LoVo (cell line): ENCODE measurements at regions not wholly inside any gene's neighbourhood (a gene's known extent, or its start where the extent isn't known, plus 50 kb on each side); places are given as distances from the start of the nearest gene placed in this dataset.
"Not testable (repeated sequence)": the region's sequence is repeated elsewhere in the genome, so short reads cannot be mapped to it uniquely, and the experiment has no call there.

Source experiments
- DNase-seq: peaks from one replicate; pipeline ENCODE4 v3.0.0-alpha.2; 2016; ENCODE audit warnings: low spot score

DNA sequence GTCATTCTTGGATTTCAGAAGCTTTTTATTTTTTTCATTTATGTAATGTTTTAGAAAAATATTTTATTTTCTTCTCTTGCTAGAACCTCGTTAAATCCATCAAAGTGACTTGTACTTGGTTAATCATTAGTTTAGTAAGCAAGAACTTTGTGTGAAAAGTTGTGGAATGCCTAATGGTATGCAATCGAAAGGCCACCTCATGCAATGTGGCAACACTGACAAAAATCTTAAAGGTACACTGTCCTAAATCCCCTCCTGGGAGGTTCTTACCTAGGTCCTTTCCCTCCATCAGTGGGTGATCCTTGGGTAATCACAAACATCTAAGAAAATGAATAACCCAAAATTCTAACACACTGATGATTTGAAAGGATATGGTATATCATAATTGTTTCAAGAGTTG lies 304.2 kb downstream of the DNAH5 start:
- DNase-seq = no peak

GRCh38 chr5:13632676-13633075 lies 311.8 kb downstream of the DNAH5 start:
- DNase-seq = no peak

- DNase-seq = no peak
Measured at GRCh38 chr5:13629218-13629617, 315.3 kb downstream of the DNAH5 start.

DNA sequence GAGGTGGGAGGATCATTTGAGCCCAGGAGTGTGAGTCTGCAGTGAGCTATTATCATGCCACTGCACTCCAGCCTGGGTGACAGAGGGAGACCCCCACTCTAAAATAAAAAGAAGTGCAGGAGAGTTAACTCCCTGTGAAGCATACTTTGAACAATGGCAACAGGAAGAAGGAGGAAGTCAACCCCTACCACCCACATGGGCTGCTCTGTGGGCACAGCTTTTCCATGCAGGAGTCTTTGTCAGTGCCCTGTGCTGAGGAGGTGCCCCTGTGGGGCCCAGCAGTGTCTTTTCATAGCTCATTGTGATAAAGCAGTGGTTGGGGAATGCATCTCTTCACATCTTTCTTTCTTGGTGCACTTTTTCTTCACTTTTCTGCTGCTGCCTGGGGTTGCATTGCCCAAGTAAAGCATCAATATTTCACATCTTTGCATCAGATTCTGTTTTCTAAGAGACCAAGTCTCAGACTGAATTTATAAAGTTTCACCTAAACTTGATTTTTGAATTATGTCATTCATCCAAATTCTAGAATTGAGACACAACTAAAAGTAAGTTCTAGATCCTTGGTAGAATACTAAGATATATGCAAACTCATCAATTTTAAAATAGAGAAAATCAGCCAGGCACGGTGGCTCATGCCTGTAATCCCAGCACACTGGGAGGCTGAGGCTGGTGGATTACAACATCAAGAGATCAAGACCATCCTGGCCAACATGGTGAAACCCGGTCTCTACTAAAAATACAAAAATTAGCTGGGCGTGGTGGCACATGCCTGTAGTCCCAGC lies 316.6 kb downstream of the DNAH5 start:
- no peak for DNase-seq

- no peak for DNase-seq
Measured at GRCh38 chr5:13625616-13626198, 318.8 kb downstream of the DNAH5 start.

DNA sequence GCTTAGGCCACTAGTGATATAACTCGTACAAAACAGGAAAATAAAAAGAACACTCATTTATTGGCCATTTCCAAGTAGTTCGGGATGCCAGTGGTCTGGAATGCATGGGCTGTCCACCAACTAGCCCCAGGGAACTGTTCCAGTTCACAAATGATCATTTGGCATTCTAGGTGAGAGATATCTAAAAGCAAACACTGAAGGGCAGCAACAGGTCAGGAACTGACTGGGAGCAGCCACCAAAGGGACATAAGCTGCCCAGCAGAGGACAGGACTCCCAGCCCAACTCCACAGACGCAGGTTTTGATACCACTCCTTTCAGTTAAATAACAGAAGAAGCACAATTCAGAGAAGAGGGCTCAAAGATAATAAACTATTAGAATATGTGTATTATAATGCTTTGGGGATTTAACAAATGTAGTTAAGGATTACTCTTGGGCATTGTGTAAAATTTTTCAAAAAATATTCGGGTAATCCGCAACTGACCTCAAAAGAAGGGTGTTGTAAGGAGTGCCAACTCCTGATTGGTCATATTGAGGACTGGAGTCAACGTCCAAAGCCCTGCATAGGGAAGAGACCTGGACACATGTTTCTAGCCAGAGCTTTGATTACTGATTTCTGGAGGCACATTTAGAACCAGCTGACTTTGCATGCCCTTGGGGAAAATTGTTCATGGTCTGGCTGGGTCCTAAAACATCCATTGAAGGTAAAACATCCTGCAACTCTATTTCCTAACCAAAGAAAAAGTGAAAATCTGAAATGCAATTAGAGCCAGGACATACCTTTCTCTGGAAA lies 320.0 kb downstream of the DNAH5 start:
- DNase-seq = no peak

GRCh38 chr5:13613621-13614020 lies 330.9 kb downstream of the DNAH5 start:
- DNase-seq = no peak

- no peak for DNase-seq
Measured at GRCh38 chr5:13611604-13612003, 332.9 kb downstream of the DNAH5 start.

GRCh38 chr5:13609504-13609903 lies 335.0 kb downstream of the DNAH5 start:
- DNase-seq = no peak

DNA sequence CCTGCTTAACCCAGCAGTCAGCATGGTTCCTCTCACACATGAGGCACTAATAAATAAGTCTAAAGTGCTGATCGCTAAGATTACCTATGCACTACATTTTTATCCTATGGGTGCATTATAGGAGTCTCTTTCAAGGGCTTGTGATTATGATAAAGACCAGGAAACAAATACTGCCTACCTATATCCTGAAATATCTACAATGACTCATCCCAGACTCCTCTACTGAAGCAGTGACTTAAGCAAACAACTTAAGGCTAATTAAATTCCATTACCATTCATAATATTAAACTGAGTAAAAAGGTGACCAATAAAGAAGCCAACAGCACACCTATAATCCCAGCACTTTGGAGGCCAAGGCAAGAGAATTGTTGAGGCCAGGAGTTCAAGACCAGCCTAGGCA lies 338.4 kb downstream of the DNAH5 start:
- peak; percentile 56 for DNase-seq

DNA sequence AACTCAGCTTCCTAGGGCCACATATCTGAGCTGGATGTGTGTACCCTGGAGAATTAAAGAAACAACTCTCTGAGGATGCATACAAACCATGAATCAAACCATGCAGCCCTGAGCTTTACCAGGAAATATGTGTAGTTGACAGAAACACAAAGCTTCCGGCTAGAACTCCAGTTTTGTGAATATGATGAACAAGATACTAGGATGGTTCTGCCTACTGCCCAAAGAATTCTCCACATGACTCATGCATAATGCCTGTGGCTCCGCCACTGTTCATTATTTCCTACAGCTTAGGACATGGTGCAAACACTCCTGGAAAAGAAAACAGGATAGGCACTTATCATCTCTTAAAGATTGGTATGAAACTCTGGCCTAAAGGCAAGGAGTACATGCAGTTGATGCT lies 343.4 kb downstream of the DNAH5 start:
- DNase-seq = no peak

DNA sequence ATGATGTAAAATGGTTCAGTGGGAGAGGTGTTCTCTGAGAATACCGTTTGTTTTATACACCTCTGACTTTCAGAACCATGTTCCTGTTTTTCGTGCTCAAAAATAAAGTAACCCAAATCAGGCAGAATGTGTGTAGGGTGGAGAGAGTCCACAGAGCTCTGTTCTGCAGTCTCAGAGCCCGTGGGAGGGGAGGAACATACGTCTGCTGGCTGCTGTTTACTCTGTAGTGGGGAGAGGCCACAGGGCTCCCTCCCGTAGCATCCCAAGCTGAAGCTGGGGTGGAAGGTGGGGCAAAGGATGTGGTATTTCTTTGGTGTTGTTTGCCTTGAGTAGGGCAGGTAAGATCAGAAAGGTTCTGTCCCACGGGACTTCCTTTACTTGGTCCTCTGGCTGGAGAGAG lies 348.5 kb downstream of the DNAH5 start:
- no peak for DNase-seq

DNA sequence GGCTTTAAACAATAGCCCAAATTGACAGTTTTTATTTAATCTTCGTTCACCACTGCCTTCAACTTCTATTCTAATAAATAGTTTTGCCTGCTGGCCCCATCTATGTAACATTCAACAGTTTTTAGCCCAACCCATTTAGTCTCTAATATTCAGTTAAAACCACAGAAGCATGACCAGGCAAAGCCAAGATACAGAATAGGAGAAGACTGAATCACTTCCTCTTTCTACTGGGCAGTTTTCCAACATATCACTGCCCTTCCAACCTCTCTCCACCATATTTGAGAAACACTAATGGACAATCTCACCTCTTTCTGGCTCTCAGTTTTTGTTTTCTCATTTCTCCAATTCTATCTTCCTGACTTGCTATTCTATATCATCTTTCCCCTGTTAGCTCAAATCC lies 352.9 kb downstream of the DNAH5 start:
- DNase-seq = peak; percentile 38

DNA sequence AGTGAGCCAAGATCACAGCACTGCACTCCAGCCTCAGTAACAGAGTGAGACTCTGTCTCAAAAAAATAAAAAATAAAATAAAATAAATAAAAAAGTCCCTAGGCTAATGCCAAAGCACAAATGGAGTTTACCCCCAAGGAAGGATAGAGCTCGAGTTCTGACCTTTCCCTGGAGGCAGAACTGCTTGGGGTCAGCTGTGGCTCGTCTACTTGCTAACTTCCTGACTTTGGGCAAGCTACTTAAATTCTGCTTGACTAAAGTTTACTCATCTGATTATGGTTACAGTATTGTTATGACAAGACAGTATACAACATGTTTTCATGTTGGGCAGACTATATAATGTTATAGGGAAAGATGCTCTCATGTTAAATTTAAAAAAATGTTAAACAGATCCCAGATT lies 359.2 kb downstream of the DNAH5 start:
- no peak for DNase-seq

GRCh38 chr5:13581914-13582313 lies 362.6 kb downstream of the DNAH5 start:
- DNase-seq = no peak

- DNase-seq = no peak
Measured at GRCh38 chr5:13581132-13581531, 363.4 kb downstream of the DNAH5 start.

DNA sequence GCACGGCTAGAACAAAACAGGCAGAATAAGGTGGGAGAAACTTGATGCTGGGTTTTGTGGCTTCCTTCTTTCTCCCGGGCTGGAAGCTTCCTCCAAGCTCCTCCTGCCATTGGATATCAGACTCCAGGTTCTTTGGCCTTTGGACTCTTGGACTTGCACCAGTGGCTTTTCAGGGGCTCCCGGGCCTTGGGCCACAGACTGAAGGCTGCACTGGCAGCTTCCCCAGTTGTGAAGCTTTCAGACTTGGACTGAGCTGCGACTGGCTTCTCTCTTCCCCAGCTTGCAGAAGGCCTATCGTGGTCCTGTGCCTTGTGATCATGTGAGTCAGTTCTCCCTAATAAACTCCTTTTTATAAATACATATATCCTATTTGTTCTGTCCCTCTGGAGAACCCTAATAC lies 364.4 kb downstream of the DNAH5 start:
- no peak for DNase-seq

DNA sequence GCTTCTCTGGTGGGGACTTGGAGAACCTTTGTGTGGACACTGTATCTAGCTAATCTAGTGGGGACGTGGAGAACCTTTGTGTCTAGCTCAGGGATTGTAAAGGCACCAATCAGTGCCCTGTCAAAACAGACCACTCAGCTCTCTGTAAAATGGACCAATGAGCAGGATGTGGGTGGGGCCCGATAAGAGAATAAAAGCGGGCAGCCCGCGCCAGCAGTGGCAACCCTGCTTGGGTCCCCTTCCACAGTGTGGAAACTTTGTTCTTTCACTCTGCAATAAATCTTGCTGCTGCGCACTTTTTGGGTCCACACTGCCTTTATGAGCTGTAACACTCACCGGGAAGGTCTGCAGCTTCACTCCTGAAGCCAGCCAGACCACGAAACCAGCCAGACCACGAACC lies 365.4 kb downstream of the DNAH5 start:
- not testable (repeated sequence) for DNase-seq

- DNase-seq = not testable (repeated sequence)
Measured at GRCh38 chr5:13578311-13579039, 366.0 kb downstream of the DNAH5 start.

DNA sequence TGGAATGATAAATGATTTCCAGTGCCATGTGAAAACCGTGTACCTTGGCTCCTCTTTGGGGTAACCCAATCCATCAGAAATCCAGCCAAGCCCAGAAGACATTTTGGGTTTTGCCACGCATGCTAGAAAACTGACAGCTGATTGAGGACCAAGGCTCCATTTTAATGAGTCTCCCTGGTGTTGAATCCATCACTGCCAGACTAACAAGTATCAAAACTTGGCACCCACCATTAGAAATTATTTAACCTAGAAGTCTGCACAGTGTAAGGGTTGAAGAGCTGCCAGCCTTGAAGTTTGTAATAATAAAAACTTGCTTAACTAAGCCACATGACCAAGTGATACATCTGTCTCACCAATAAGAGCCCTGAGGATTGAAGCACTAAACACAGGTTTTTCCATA lies 369.9 kb downstream of the DNAH5 start:
- no peak for DNase-seq

GRCh38 chr5:13572163-13572562 lies 372.3 kb downstream of the DNAH5 start:
- no peak for DNase-seq

DNA sequence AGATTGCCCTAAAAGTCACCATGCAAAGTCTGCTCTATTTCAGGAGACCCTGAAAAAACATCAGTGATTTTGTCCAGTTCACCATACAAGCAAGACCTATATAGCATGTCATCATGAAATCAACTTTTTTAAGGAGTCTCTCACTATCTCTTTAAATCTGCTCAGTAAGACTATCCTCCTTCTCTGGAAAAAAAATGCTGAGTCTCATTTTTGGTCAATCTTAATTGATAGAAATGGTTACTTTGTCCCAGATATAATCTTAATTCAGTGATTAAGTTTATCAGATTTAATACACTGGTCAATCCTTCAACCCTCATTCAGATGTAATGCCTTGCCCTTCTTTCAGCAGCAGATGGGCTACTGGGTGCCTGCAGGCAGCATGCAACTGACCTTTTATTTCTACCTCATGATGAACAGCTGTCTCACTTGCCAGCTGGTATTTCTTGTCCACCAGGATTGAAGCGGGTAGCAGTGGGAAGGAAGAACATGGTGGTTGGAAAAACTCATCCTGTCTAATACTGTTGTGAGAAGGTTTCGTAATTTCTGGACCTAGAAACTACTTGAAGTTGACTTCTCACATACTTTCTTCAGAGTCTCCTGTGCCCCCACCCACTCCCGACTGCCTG lies 375.3 kb downstream of the DNAH5 start:
- no peak for DNase-seq
